Lung (tissue), 11 donors: ENCODE measurements at regions not wholly inside any gene's neighbourhood (a gene's known extent, or its start where the extent isn't known, plus 50 kb on each side); places are given as distances from the start of the nearest gene placed in this dataset.

Source experiments
- ATAC-seq: fragments of 200-7000 bp; cut with Tn5 transposase; one replicate; pipeline ENCODE4 v1.9.1; 2020; ENCODE audit warnings: moderate number of reproducible peaks; ENCODE audit not compliant: insufficient read depth, low FRiP score
- DNase-seq, 3 donors: peaks; one replicate each; pipeline ENCODE4 v3.0.0-alpha.2; 2013 to 2017
- H3K27ac ChIP-seq, 2 donors: one replicate each; pipeline ENCODE4 v1.5.1; 2013; ENCODE audit warnings: mild to moderate bottlenecking in 2 of 2, moderate library complexity in 2 of 2, control low read depth in 1 of 2, inconsistent platforms in 1 of 2, low read depth in 1 of 2, low read length in 1 of 2
- H3K27me3 ChIP-seq, 3 donors: one replicate each; pipeline ENCODE4 v1.5.1; 2013; ENCODE audit warnings: low read length in 2 of 3; ENCODE audit not compliant: control insufficient read depth in 3 of 3, insufficient read depth in 3 of 3
- H3K36me3 ChIP-seq, 4 donors: one replicate each; pipeline ENCODE4 v1.5.1; 2013; ENCODE audit warnings: low read length in 4 of 4, mild to moderate bottlenecking in 1 of 4, moderate library complexity in 1 of 4; ENCODE audit not compliant: control insufficient read depth in 4 of 4, insufficient read depth in 4 of 4
- H3K4me1 ChIP-seq, 5 donors: one replicate each; pipeline ENCODE4 v1.5.1; 2013; ENCODE audit warnings: low read length in 5 of 5, mild to moderate bottlenecking in 2 of 5, moderate library complexity in 1 of 5; ENCODE audit not compliant: control insufficient read depth in 5 of 5, insufficient read depth in 5 of 5
- H3K4me3 ChIP-seq: one replicate; pipeline ENCODE4 v1.5.1; 2013; ENCODE audit warnings: mild to moderate bottlenecking, control low read depth, moderate library complexity
- H3K9ac ChIP-seq, 2 donors: one replicate each; pipeline ENCODE4 v1.5.1; 2013; ENCODE audit warnings: low read length in 2 of 2, control low read depth in 1 of 2; ENCODE audit not compliant: insufficient read depth in 1 of 2
- H3K9me3 ChIP-seq, 4 donors: one replicate each; pipeline ENCODE4 v1.5.1; 2013; ENCODE audit warnings: low read length in 3 of 4, mild to moderate bottlenecking in 1 of 4, moderate library complexity in 1 of 4; ENCODE audit not compliant: control insufficient read depth in 4 of 4, insufficient read depth in 3 of 4
- WGBS, 2 donors: extraction: QIAGEN DNeasy Blood & Tissue Kit; methylation state at CpG; one replicate each; pipeline ENCODE4 v1.1.7; 2013; 5-methylcytosine and 5-hydroxymethylcytosine counted together
- TF ChIP-seq, protein P1 (sequence below): IDR thresholded peaks from 2 replicates; pipeline ENCODE4 v1.5.1; 2012; ENCODE audit warnings: mild to moderate bottlenecking; ENCODE audit errors: control extremely low read depth, extremely low read depth
- donor health status: control.
- donor health status: control.
- donor health status: Bipolar disorder and iron deficiency.
- donor health status: healthy.
- donor health status: DM: yes; HTN: yes; CAD: no.

DNA sequence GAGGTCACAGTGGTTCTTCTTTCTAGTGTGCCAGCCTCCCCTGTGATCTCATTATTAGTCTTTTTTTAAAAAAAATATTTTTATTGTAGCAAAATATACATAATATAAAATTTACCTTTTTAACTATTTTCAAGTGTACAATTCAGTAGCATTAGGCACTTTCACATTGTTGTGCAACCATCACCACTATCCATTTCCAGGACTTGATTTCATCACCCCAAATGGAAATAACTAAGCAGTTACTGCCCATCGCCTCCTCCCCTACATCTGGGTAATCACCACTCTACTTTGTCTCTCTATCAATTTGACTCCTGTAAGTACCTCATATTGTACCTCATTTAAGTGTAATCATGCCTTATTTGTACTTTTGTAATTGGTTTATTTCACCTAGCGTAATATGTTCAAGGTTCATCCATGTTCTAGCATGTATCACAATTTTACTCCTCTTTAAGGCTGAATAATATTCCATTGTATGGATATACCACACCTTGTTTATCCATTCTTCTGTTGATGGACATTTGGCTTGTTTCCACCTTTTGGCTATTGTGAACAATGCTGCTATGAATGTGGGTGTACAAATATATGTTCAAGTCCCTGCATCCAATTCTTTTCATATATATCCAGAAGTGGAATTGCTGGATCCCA is 68.6 kb upstream of the FYN start:
- 74 to 91% methylated on average over 2 of the region's 2 CpGs for WGBS, 2 donors
- no peaks in the 10 kb centered on the region for H3K36me3 ChIP-seq
- peaks cover 0 to 2% (median 0%) of the 10 kb centered on the region in 3 donors for H3K27me3 ChIP-seq
- no peak for DNase-seq
- ATAC-seq: no peak
- TF ChIP-seq, protein P1, sequence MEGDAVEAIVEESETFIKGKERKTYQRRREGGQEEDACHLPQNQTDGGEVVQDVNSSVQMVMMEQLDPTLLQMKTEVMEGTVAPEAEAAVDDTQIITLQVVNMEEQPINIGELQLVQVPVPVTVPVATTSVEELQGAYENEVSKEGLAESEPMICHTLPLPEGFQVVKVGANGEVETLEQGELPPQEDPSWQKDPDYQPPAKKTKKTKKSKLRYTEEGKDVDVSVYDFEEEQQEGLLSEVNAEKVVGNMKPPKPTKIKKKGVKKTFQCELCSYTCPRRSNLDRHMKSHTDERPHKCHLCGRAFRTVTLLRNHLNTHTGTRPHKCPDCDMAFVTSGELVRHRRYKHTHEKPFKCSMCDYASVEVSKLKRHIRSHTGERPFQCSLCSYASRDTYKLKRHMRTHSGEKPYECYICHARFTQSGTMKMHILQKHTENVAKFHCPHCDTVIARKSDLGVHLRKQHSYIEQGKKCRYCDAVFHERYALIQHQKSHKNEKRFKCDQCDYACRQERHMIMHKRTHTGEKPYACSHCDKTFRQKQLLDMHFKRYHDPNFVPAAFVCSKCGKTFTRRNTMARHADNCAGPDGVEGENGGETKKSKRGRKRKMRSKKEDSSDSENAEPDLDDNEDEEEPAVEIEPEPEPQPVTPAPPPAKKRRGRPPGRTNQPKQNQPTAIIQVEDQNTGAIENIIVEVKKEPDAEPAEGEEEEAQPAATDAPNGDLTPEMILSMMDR: no peak
- H3K9ac ChIP-seq: no peak overlapping the region
- no peak overlapping the region for H3K4me3 ChIP-seq
- peaks cover 0 to 2% (median 0%) of the 10 kb centered on the region in 4 donors for H3K9me3 ChIP-seq
- H3K27ac ChIP-seq: no peak overlapping the region
- peaks cover 0 to 1% (median 0%) of the 10 kb centered on the region in 5 donors for H3K4me1 ChIP-seq

DNA sequence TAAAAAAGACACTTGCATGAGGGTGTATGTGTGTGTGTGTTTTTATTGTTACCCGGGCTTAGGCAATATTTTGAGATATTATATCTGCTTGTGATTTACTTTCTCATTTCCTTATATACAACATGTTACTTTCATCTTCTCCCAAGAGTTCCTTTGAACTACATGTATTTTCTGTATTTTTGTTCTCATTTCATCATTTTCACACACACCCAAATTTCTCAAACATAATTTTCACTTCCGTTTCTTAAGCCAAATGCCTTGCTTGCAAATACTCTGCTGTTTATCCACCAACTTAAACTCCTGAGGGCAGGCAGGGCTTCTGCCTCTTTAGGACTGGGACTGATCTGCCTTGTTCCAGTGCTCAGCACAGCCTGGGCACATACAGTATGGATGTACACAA is 69.3 kb upstream of the FYN start:
- TF ChIP-seq, protein P1: no peak
- WGBS, 2 donors: 69 to 79% methylated on average over 2 of the region's 2 CpGs
- Histone ChIP-seq H3K36me3 (no peaks in the 10 kb centered on the region), H3K4me1 (peaks cover 0 to 1% (median 0%) of the 10 kb centered on the region in 5 donors), H3K27me3 (peaks cover 0 to 2% (median 0%) of the 10 kb centered on the region in 3 donors), H3K9me3 (peaks cover 0 to 2% (median 0%) of the 10 kb centered on the region in 4 donors), H3K4me3 (no peak overlapping the region), H3K9ac (no peak overlapping the region), H3K27ac (no peak overlapping the region)
- no peak for ATAC-seq
- no peak for DNase-seq

DNA sequence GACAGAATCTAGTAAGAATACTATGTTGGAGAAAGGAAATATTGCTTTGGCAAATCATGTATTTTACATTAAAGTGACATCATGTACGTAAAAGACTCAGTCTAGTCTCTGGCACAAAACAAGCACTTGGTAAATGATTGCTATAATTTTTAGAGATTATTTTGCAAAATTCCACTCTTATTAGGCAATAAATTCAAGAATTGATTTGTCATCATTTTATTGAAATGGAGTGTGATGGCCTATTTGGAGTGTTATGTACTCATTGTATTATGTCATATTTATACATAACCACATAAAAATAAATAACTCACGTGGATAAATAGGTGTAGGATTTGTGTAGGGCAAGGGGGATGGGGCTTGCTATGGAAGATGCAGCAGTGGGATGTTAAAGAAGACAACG is 70.0 kb upstream of the FYN start:
- H3K36me3 ChIP-seq: no peaks in the 10 kb centered on the region
- peaks cover 0 to 1% (median 0%) of the 10 kb centered on the region in 5 donors for H3K4me1 ChIP-seq
- WGBS, 2 donors: 77 to 78% methylated on average over 3 of the region's 3 CpGs
- H3K9me3 ChIP-seq: peaks cover 0 to 2% (median 0%) of the 10 kb centered on the region in 4 donors
- H3K27ac ChIP-seq: no peak overlapping the region
- H3K27me3 ChIP-seq: peaks cover 0 to 2% (median 0%) of the 10 kb centered on the region in 3 donors
- TF ChIP-seq, protein P1: no peak
- no peak overlapping the region for H3K9ac ChIP-seq
- DNase-seq: no peak
- no peak for ATAC-seq
- H3K4me3 ChIP-seq: no peak overlapping the region
